ENCODE measurements at regions not wholly inside any gene's neighbourhood (a gene's known extent, or its start where the extent isn't known, plus 50 kb on each side); places are given as distances from the start of the nearest gene placed in this dataset.

- TF ChIP-seq ZFY (CRISPR knock-in tag; IDR thresholded peaks at IDR 0.05): peak; percentile 30; the same call in 1 of the 2 replicates
- TF ChIP-seq ZFP82 (CRISPR knock-in tag; IDR thresholded peaks at IDR 0.05; ENCODE audit: borderline replicate concordance): no peak
- TF ChIP-seq DRAP1 (CRISPR knock-in tag; IDR thresholded peaks at IDR 0.05): peak; percentile 40; the same call in 1 of the 2 replicates
- TF ChIP-seq POGZ (CRISPR knock-in tag; IDR thresholded peaks at IDR 0.05): peak; percentile 53; the same call in 1 of the 2 replicates
- no peak for TF ChIP-seq SYNCRIP (IDR thresholded peaks at IDR 0.05; ENCODE audit: insufficient read depth, low read depth, low read length)
- 0 out of 2 replicates have a peak, but pooled peaks have one; percentile 24 for TF ChIP-seq HOMEZ (CRISPR knock-in tag; IDR thresholded peaks at IDR 0.05; ENCODE audit: low read depth)
- peak; percentile 25; the same call in 1 of the 2 replicates for TF ChIP-seq ZNF205 (CRISPR knock-in tag; IDR thresholded peaks at IDR 0.05)
- TF ChIP-seq POLR2A (IDR thresholded peaks at IDR 0.05; ENCODE audit: insufficient read depth in 1 of 2, low read depth in 2 of 2, low read length in 2 of 2): no peak
- TF ChIP-seq FOXO1 (CRISPR knock-in tag; IDR thresholded peaks at IDR 0.05): 0 out of 2 replicates have a peak, but pooled peaks have one; percentile 40
- TF ChIP-seq NPAS2 (CRISPR knock-in tag; IDR thresholded peaks at IDR 0.05; ENCODE audit: borderline replicate concordance): no peak
- TF ChIP-seq RXRB (CRISPR knock-in tag; IDR thresholded peaks at IDR 0.05; ENCODE audit: borderline replicate concordance): no peak; the same call in 1 of the 2 replicates
- no peak; the same call in 1 of the 2 replicates for TF ChIP-seq ZNF550 (CRISPR knock-in tag; IDR thresholded peaks at IDR 0.05; ENCODE audit: borderline replicate concordance)
- peak; percentile 51 for TF ChIP-seq ERF (CRISPR knock-in tag; IDR thresholded peaks at IDR 0.05)
- TF ChIP-seq RFX5 (IDR thresholded peaks at IDR 0.05; ENCODE audit: low read depth, low read length): 0 out of 2 replicates have a peak, but pooled peaks have one; percentile 21
- TF ChIP-seq ZNF253 (CRISPR knock-in tag; IDR thresholded peaks at IDR 0.05; ENCODE audit: borderline replicate concordance): peak; percentile 79
- no peak for TF ChIP-seq NFIB (CRISPR knock-in tag; IDR thresholded peaks at IDR 0.05; ENCODE audit: borderline replicate concordance)
- no peak for TF ChIP-seq RERE (CRISPR knock-in tag; IDR thresholded peaks at IDR 0.05; ENCODE audit: low read depth)
- no peak for TF ChIP-seq MAFF (IDR thresholded peaks at IDR 0.05; ENCODE audit: low read depth, low read length)
- TF ChIP-seq BCL3 (CRISPR knock-in tag; IDR thresholded peaks at IDR 0.05): peak; percentile 37; the same call in 1 of the 2 replicates
- 0 out of 2 replicates have a peak, but pooled peaks have one; percentile 38 for TF ChIP-seq RELA (CRISPR knock-in tag; IDR thresholded peaks at IDR 0.05)
Observed at GRCh38 chr20:2206957-2207769, 88.6 kb upstream of the TGM3 start (continued).

Measured in HepG2 (cell line).